ENCODE measurements at regions not wholly inside any gene's neighbourhood (a gene's known extent, or its start where the extent isn't known, plus 50 kb on each side); places are given as distances from the start of the nearest gene placed in this dataset.

GRCh38 chr5:61630908-61631307 lies 298.9 kb downstream of the ZSWIM6 start:
- dilution Hi-C loops (cut with MboI; ENCODE audit: extremely low pct_ligation_motif_present, low sequenced_read_pairs), result no loop called here
- FAIRE-seq (no peak), DNase-seq (ENCODE audit: low read depth, low spot score) (no peak)
- Histone ChIP-seq H4K20me1 (replicated peaks; ENCODE audit: control insufficient read depth, extremely low read depth, insufficient read depth, low read length) (no peaks in the 10 kb centered on the region), H3K27me3 (ENCODE audit: control insufficient read depth in 2 of 2, insufficient read depth in 2 of 2, low read length in 2 of 2) (no peaks in the 10 kb centered on the region), H3K4me2 (ENCODE audit: insufficient read depth, low read length) (no peak overlapping the region), H3K27ac (ENCODE audit: insufficient read depth, low read depth, low read length) (no peak overlapping the region), H3K9ac (replicated peaks; ENCODE audit: extremely low read depth, insufficient read depth, low read length) (no peak overlapping the region), H3K4me1 (ENCODE audit: control insufficient read depth, extremely low read depth, insufficient read depth, low read length) (peaks cover 5% of the 10 kb centered on the region), H3K4me3 (replicated peaks in 1 of 3; ENCODE audit: insufficient read depth in 1 of 3, low read depth in 1 of 3, low read length in 3 of 3) (no peak overlapping the region), H2AFZ (ENCODE audit: low read depth, low read length) (no peak overlapping the region), H3K79me2 (ENCODE audit: control insufficient read depth, insufficient read depth, low read length) (no peaks in the 10 kb centered on the region), H3K9me1 (replicated peaks; ENCODE audit: control insufficient read depth, extremely low read depth, insufficient read depth, low read length) (no peaks in the 10 kb centered on the region), H3K36me3 (ENCODE audit: control insufficient read depth in 2 of 2, extremely low read depth in 1 of 2, insufficient read depth in 2 of 2, low read length in 2 of 2) (no peaks in the 10 kb centered on the region), H3K9me3 (replicated peaks; ENCODE audit: control insufficient read depth, insufficient read depth, low read length) (no peaks in the 10 kb centered on the region)
- TF ChIP-seq CTCF (IDR thresholded peaks at IDR 0.05; ENCODE audit: extremely low read depth in 1 of 2, insufficient read depth in 1 of 2, low read depth in 1 of 2, low read length in 2 of 2), result no peak
- CTCF ChIA-PET, result interaction anchor here (1.4 to 1.6 kb wide), 2 partner anchors 27 to 72 kb away, joined by 4 read pairs; no protein-coding TSS in a partner anchor
- no TSS peak for BruUV-seq (replicated peaks)
- intact Hi-C loops (cut with micrococcal nuclease), result no loop called here
- POLR2A ChIA-PET, result no interaction called here

DNA sequence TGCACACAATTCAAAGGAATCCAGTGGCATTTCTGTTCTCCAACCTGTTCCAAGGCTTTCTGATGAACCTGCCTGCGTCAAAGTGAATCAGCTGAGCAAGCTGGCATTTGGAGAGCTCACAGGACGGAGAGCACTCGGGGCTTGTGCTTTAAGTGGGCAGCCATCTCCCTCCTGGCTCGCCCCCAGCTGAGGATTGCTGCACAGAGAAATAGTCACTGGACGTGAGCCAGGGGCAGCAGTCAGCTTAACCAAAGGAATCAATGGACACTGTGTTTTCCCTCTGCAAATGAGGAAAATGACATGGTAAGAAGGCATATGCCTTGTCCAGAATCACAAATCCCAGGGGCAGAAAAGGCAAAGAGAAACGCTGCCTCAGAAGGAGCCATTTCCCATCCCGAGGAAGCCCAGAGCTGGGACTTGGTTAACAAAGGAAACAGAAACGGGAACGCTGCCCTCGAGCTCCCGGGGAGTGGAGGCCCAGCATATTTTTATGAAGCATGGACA lies 299.4 kb downstream of the ZSWIM6 start:
- no peaks in the 10 kb centered on the region for H3K27me3 ChIP-seq (ENCODE audit: control insufficient read depth in 2 of 2, insufficient read depth in 2 of 2, low read length in 2 of 2)
- peak overlapping the region; percentile 25 for H2AFZ ChIP-seq (ENCODE audit: low read depth, low read length)
- no peak overlapping the region for H3K27ac ChIP-seq (ENCODE audit: insufficient read depth, low read depth, low read length)
- DNase-seq (ENCODE audit: low read depth, low spot score) (peak; percentile 51), FAIRE-seq (no peak)
- H3K9me1 ChIP-seq (replicated peaks; ENCODE audit: control insufficient read depth, extremely low read depth, insufficient read depth, low read length), result no peaks in the 10 kb centered on the region
- H3K4me1 ChIP-seq (ENCODE audit: control insufficient read depth, extremely low read depth, insufficient read depth, low read length), result peaks cover 4% of the 10 kb centered on the region
- ChIA-PET POLR2A (no interaction called here), CTCF (interaction anchor here (1.2 to 1.6 kb wide), 5 partner anchors 8 to 223 kb away, joined by 3 to 5 read pairs (median 4); no protein-coding TSS in a partner anchor)
- TF ChIP-seq JUN (IDR thresholded peaks at IDR 0.05; ENCODE audit: borderline replicate concordance, insufficient read depth, insufficient read length, low read depth) (no peak), POLR2AphosphoS5 (IDR thresholded peaks at IDR 0.05; ENCODE audit: insufficient read depth, low read depth, low read length) (no peak), GATA2 (IDR thresholded peaks at IDR 0.05; ENCODE audit: insufficient read depth, insufficient read length, low read depth, low read length) (no peak), FOS (IDR thresholded peaks at IDR 0.05; ENCODE audit: borderline replicate concordance, insufficient read depth, low read length) (no peak), POLR2A (IDR thresholded peaks at IDR 0.05; ENCODE audit: low read depth, low read length) (no peak), EZH2 (IDR thresholded peaks at IDR 0.05; ENCODE audit: borderline replicate concordance, low read depth, low read length, severe bottlenecking) (no peak), MYC (IDR thresholded peaks at IDR 0.05; ENCODE audit: low read depth, low read length) (no peak), CTCF (IDR thresholded peaks at IDR 0.05; ENCODE audit: extremely low read depth in 1 of 2, insufficient read depth in 1 of 2, low read depth in 1 of 2, low read length in 2 of 2) (no peak)
- TF ChIP-seq, protein P1, sequence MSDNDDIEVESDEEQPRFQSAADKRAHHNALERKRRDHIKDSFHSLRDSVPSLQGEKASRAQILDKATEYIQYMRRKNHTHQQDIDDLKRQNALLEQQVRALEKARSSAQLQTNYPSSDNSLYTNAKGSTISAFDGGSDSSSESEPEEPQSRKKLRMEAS (IDR thresholded peaks at IDR 0.05; ENCODE audit: insufficient read depth, insufficient read length), result no peak
- no peaks in the 10 kb centered on the region for H3K9me3 ChIP-seq (replicated peaks; ENCODE audit: control insufficient read depth, insufficient read depth, low read length)
- H3K79me2 ChIP-seq (ENCODE audit: control insufficient read depth, insufficient read depth, low read length), result no peaks in the 10 kb centered on the region
- intact Hi-C loops (cut with micrococcal nuclease), result no loop called here
- BruUV-seq (replicated peaks), result no TSS peak
- H3K4me3 ChIP-seq (replicated peaks in 1 of 3; ENCODE audit: insufficient read depth in 1 of 3, low read depth in 1 of 3, low read length in 3 of 3), result no peak overlapping the region
- no peaks in the 10 kb centered on the region for H3K36me3 ChIP-seq (ENCODE audit: control insufficient read depth in 2 of 2, extremely low read depth in 1 of 2, insufficient read depth in 2 of 2, low read length in 2 of 2)
- no peak overlapping the region for H3K4me2 ChIP-seq (ENCODE audit: insufficient read depth, low read length)
- dilution Hi-C loops (cut with MboI; ENCODE audit: extremely low pct_ligation_motif_present, low sequenced_read_pairs), result no loop called here
- no peaks in the 10 kb centered on the region for H4K20me1 ChIP-seq (replicated peaks; ENCODE audit: control insufficient read depth, extremely low read depth, insufficient read depth, low read length)
- H3K9ac ChIP-seq (replicated peaks; ENCODE audit: extremely low read depth, insufficient read depth, low read length), result no peak overlapping the region
